HG02610 (cell line): ENCODE measurements at regions not wholly inside any gene's neighbourhood (a gene's known extent, or its start where the extent isn't known, plus 50 kb on each side); places are given as distances from the start of the nearest gene placed in this dataset.
"Not testable (repeated sequence)": the region's sequence is repeated elsewhere in the genome, so short reads cannot be mapped to it uniquely, and the experiment has no call there.

Experiments used
- ATAC-seq: cut with Tn5 transposase; IDR thresholded peaks from one replicate; pipeline ENCODE4 v1.9.1; 2021; ENCODE audit warnings: mild to moderate bottlenecking, moderate library complexity; ENCODE audit not compliant: unreplicated experiment

DNA sequence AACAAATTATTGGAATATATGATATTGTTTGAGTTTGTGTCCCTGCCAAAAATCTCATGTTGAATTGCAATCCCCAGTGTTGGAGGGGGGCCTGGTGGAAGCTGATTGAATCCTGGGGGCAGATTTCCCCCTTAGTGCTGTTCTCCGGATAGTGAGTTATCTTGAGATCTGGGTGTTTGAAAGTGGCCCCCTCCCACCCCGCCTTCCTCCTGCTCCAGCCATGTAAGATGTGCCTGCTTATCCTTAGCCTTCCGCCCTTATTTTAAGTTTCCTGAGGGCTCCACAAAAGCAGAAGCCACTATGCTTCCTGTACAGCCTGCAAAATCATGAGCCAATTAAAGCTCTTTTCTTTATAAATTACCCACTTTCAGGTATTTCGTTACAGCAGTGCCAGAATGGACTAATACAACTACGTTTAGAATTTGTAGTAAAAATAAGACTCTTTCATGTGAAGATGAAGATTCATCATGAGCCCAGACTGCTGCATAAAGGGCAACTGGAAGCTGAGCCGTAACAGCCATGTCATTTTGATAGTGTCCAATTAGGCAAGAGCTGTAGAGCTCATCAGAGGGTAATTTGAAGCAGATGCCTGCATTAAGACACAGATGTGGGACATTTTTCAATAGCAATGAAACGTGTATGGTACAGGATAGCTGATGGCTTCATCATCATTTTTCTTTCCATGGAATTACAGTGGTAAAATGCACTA, 1007.2 kb downstream of the REEP3 start:
- no peak for ATAC-seq

- ATAC-seq, result no peak
These were observed 1007.8 kb downstream of the REEP3 start for GRCh38 chr10:64529003-64529350.

- ATAC-seq, result no peak
These were observed 1013.4 kb downstream of the REEP3 start for GRCh38 chr10:64534616-64535015.

- no peak for ATAC-seq
These were observed 1014.1 kb downstream of the REEP3 start for GRCh38 chr10:64535131-64535867.

DNA sequence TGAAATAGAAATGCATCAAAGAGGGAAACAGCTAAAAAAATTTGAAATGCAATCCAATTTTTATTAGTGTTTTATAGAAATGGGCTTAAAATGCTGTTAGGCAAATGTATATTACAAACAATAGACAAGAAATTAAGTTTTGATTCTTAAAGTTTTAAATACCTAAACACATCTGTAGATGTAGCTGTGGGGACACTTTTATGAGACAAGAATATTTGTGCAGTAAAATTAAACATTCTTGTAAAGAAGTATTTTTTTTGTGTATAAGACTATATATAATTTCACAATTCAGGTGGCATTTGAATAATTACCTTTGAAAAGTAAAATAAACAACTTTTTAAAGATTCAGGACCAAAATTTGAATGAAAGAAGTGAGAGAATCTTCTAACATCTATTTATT, 1015.9 kb downstream of the REEP3 start:
- no peak for ATAC-seq

DNA sequence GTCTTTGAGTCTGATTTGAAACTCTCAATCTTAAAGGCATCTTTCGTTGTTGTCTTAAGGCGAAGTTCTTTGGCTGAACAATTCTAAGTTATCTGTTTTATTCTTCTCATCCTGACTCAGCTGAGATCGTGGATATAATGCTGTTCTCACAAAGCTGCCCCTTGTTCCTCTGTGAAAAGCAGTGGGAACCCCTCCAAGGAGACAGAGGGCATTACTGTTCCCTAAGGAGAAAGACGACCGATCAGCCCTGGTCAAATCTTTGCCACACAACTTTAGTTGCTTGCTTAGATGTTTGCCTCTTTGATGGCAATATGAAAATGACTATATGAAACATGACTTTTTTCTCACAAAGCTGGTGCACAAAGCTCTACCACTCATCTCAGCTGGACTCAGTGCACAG, 1016.7 kb downstream of the REEP3 start:
- ATAC-seq, result no peak

GRCh38 chr10:64546073-64546472, 1024.9 kb downstream of the REEP3 start:
- ATAC-seq, result no peak

DNA sequence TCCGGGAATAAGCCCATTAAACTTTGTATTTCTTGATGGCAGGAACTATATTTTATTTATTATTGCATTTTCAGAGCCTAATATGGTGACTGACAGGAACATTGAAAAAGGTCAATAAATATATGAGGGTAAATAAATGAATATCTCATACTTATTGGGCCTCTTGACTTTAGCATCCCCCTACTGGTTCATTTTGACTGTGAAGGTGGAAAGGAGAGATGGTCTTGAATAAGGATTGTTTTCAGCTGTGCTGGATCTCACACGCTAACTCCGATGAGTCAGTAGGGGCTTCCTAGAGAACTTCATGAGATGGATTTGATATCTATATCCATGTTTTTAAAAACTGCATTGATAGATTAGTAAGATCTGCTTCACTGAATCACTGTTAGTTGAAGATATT, 1026.0 kb downstream of the REEP3 start:
- ATAC-seq, result no peak

DNA sequence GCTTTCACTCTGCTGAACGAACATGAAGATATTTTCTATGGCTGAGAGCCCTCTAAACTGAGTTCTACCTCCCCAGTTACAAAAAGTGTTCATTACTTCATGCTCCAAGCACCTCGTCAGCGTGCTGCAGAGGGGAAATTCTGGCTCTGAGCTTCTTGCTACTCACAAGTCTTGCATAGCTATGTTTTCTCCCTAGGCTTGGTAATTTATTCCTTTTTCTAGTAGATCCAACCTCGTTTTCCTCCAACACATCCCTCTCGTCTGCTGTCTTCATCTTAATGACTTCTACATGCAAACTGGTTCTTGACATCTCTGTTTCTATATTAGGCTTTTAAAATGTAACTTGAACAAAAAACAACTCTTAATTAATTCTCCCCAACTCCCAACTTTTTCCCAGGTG, 1034.5 kb downstream of the REEP3 start:
- no peak for ATAC-seq

DNA sequence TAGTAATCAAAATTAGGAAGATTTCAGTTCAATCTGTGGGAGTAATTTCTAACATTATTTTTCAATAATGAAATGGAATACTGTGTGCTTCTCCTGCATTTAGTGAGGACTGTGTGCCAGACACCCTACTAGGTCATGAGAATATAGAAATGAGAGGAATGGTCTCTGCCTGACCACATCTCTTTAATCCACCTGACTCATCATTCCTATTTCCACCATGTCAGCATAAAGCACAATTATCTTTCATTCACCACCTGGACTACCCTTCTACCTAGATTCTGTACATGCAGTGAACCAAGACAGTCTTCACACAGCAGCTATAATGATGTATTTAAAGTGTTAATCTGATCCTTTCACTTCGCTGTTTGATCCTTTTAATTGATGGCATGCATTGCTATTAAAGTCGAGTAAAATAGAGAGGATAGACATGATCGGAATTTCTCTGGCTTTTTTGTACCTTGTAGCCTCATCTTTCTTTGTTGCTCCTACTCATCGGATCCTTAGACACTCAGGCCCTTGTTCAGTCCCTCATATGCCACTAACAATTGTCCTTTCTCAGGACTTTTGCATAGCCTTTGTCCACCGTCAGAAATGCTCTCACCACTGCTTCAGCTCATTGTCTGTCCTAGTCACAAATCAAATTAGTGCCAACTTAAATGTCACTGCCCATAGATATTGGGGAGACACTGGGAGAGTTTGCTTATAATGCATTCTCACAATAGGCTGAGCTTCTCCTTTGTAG, 1037.1 kb downstream of the REEP3 start:
- no peak for ATAC-seq

GRCh38 chr10:64571056-64571455, 1049.9 kb downstream of the REEP3 start:
- ATAC-seq, result no peak

DNA sequence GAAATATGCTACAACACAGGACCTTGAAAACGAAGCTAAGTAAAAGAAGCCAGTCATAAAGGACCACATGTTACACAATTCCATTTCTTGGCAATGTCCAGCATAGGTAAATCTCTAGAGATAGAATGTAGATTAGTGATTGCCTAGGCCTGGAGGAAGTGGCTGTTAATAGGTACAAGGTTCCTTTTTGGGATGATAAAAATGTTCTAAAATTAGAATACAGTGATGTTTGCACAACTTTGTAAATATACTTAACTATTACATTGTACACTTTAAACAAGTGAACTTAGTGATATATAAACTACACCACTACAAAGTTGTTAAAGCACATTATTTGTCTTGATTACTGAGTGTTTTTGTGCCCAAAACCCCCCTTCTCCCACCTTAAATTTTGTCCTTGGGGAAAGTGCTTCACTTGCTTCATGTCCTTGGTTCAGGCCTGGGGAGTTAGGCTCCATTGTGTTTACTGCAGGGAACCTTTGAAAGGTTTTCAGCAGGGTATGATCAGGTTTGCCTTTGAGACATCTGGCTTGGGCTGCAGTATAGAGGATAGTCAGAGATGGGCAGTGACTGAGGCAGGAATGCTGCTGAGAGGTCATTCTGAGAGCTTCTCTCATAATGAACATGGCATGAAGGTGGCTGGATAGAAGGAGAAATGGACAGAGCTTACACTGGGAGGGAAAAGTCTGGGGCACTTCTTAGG, 1052.6 kb downstream of the REEP3 start:
- ATAC-seq, result no peak

DNA sequence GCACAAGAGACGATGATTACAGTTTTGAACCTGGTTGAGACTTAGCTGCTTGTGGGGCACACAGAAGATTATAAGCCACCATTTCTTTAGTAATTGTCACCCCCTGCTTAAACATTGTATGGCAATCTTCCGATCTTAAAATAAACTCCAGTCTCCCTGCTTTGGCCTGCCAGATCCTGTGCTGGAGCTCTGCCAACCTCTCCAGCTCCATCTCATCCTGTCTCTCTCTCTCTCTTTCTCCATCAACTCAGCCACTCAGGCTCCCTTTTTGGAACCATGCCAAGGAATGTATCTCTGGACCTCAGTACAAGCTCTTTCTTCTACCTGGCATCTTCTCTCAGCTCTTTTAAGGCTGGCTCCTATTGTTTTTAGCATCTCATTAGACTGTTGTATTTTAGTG, 1053.2 kb downstream of the REEP3 start:
- no peak for ATAC-seq

DNA sequence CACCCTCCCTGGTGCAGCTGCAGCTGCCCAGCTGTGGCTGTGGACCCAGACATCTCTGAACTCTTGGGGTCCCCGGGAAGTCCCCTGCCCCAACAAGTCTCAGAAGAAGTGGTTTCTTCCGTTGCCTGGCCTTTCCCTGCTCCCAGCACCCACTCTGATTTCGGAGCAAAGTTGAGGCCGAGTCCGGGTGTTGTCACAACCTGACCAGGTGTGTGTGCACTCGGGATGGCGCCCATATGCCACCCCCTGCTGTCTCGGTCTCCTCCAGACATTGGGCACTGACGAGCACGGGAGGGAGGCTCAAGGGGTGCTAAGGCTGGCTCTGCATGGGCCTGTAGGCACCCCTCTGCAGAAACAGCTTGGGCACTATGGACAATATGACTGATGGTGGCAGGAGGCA, 1055.3 kb downstream of the REEP3 start:
- ATAC-seq, result no peak

GRCh38 chr10:64578757-64579156, 1057.6 kb downstream of the REEP3 start:
- not testable (repeated sequence) for ATAC-seq

DNA sequence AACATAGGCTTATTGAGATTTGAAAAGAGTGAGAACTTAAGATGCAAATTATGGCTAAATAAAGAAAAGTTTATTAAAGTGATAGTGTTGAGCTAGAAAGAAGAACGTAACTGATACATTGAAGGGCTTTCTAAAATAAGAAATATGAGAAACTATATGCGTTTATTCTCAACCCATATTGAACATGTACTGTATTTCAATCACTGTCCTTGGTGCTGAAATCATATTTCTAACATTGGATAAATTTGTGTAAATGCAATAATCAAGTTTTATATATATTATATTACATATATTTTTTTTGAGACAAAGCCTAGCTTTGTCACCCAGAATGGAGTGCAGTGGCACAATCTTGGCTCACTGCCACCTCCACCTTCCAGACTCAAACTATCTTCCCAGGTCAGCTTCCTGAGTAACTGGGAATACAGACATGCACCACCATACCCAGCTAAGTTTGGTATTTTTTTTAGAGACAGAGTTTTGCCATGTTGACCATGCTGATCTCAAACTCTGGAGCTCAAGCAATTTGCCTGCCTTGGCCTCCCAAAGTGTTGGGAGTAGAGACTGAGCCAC, 1065.8 kb downstream of the REEP3 start:
- ATAC-seq, result no peak

DNA sequence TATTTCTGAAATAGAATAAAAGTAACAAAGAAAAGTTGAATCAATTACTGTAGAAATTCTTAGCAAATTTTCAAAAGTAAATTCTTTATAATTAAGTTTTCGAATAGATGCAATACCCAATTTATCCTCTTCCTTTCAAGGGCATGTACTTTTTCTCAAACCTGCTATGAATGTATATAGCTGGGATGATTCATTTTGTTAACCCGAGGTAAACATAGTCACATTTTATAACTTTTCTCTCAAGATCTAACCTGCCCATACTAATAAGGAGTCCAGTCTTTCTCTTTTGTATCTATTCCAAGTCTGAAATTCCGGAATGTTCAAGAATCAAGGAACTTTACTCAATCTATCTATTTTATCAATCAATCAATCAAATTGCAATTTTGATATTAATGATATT, 1072.9 kb downstream of the REEP3 start:
- no peak for ATAC-seq

- no peak for ATAC-seq
These were observed 1077.4 kb downstream of the REEP3 start for GRCh38 chr10:64598600-64598999.

GRCh38 chr10:64601298-64601697, 1080.1 kb downstream of the REEP3 start:
- no peak for ATAC-seq

GRCh38 chr10:64617085-64617484, 1095.9 kb downstream of the REEP3 start:
- ATAC-seq, result no peak

DNA sequence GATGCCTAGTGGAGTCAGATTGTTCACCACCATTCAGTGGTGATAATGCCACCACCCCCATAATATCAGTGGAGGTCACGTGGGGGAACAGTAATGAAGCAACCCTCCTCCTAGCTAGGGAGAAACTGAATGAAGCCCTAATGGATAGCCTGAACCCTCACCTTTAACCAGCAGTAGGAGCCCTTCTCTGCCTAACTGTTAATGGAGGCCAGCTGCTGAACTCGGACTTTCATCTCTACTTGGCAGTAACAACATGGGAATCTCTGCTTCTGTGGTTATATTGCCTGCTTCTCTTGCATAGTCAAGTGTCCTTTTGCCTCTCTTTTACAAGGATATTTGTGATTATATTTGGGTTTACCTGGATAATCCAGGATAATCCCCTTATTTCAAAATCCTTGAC, 1097.9 kb downstream of the REEP3 start:
- ATAC-seq, result no peak
